IMR-90 (cell line): ENCODE measurements at regions not wholly inside any gene's neighbourhood (a gene's known extent, or its start where the extent isn't known, plus 50 kb on each side); places are given as distances from the start of the nearest gene placed in this dataset.

Experiments used
- ATAC-seq: fragments of 200-7000 bp; cut with Tn5 transposase; 2 replicates; pipeline ENCODE4 v1.9.1; 2020; ENCODE audit warnings: low read depth, mild to moderate bottlenecking, moderate library complexity
- BruUV-seq: library from RNA; stranded (reverse); fragments of 400-500 nt; replicated peaks from 2 replicates; lab custom pipeline; 2021; lab: Mats Ljungman, UMichigan
- CTCF ChIA-PET: fragments of 300-600 bp; formaldehyde crosslinking; extraction: SDS; loops from one replicate; lab custom pipeline; 2021; ENCODE audit warnings: antibody characterized with exemption; lab: Yijun Ruan, JAX
- POLR2A ChIA-PET: fragments of 300-600 bp; sonication (Branson Sonifier 250); formaldehyde crosslinking; loops from one replicate; lab custom pipeline; 2022; ENCODE audit warnings: antibody characterized with exemption; ENCODE audit not compliant: unreplicated experiment; lab: Charles Lee
- DNase-seq: peaks from one replicate; pipeline ENCODE4 v3.0.0; 2013
- H2AFZ ChIP-seq: replicated peaks from 2 replicates; pipeline ENCODE3; 2013; ENCODE audit warnings: low read length, mild to moderate bottlenecking; ENCODE audit not compliant: poor library complexity
- H2AK5ac ChIP-seq: 2 replicates; pipeline ENCODE4 v1.6.1; 2013; ENCODE audit warnings: low read depth, low read length, inconsistent platforms
- H2AK9ac ChIP-seq: replicated peaks from 2 replicates; pipeline ENCODE3; 2013; ENCODE audit warnings: mild to moderate bottlenecking, low read depth, low read length, moderate library complexity; ENCODE audit not compliant: poor library complexity
- H2BK120ac ChIP-seq: 2 replicates; pipeline ENCODE4 v1.6.1; 2013; ENCODE audit warnings: low read depth, low read length, inconsistent platforms
- H2BK15ac ChIP-seq: 3 replicates; pipeline ENCODE4 v1.6.1; 2013; ENCODE audit warnings: low read depth, low read length, inconsistent platforms
- H2BK20ac ChIP-seq: 2 replicates; pipeline ENCODE4 v1.6.1; 2013; ENCODE audit warnings: low read depth, mild to moderate bottlenecking, inconsistent platforms, low read length, moderate library complexity
- H2BK5ac ChIP-seq: 2 replicates; pipeline ENCODE4 v1.6.1; 2013; ENCODE audit warnings: mild to moderate bottlenecking, low read depth, low read length, inconsistent platforms; ENCODE audit not compliant: poor library complexity, severe bottlenecking
- H3K14ac ChIP-seq: replicated peaks from 2 replicates; pipeline ENCODE4 v1.6.1; 2013; ENCODE audit warnings: low read depth, low read length, inconsistent platforms
- H3K18ac ChIP-seq: 2 replicates; pipeline ENCODE4 v1.6.1; 2013; ENCODE audit warnings: low read depth, low read length, control low read depth
- H3K23ac ChIP-seq: 2 replicates; pipeline ENCODE4 v1.6.1; 2013; ENCODE audit warnings: low read depth, low read length, inconsistent platforms
- H3K27ac ChIP-seq: 2 replicates; pipeline ENCODE4 v1.5.1; 2013; ENCODE audit warnings: mild to moderate bottlenecking, control low read depth, low read length; ENCODE audit not compliant: insufficient read depth
- H3K27me3 ChIP-seq: 2 replicates; pipeline ENCODE4 v1.6.1; 2013; ENCODE audit warnings: low read length; ENCODE audit not compliant: control insufficient read depth, insufficient read depth
- H3K36me3 ChIP-seq: 2 replicates; pipeline ENCODE4 v1.6.1; 2013; ENCODE audit warnings: low read length, mixed read lengths; ENCODE audit not compliant: control insufficient read depth, insufficient read depth
- H3K4ac ChIP-seq: 2 replicates; pipeline ENCODE4 v1.6.1; 2013; ENCODE audit warnings: low read depth, low read length, inconsistent platforms
- H3K4me1 ChIP-seq: 2 replicates; pipeline ENCODE4 v1.6.1; 2013; ENCODE audit warnings: low read length, mixed read lengths; ENCODE audit not compliant: control insufficient read depth, insufficient read depth
- H3K4me2 ChIP-seq: 2 replicates; pipeline ENCODE4 v1.6.1; 2013; ENCODE audit warnings: low read depth, mild to moderate bottlenecking, control low read depth, low read length, moderate library complexity
- H3K4me3 ChIP-seq: 2 replicates; pipeline ENCODE4 v1.5.1; 2013; ENCODE audit warnings: low read depth, mild to moderate bottlenecking, control low read depth, low read length, moderate library complexity; ENCODE audit not compliant: insufficient read depth
- H3K56ac ChIP-seq: 2 replicates; pipeline ENCODE4 v1.6.1; 2013; ENCODE audit warnings: low read length, inconsistent platforms; ENCODE audit not compliant: insufficient read depth; ENCODE audit errors: extremely low read depth
- H3K79me1 ChIP-seq, 2 experiments: 2 replicates each; pipeline ENCODE4 v1.6.1; 2013; ENCODE audit warnings: low read length in 2 of 2, inconsistent platforms in 1 of 2, low read depth in 1 of 2
- H3K9ac ChIP-seq: 2 replicates; pipeline ENCODE4 v1.6.1; 2013; ENCODE audit warnings: low read depth, low read length, control low read depth
- H3K9me1 ChIP-seq: 2 replicates; pipeline ENCODE4 v1.6.1; 2013; ENCODE audit warnings: low read length, inconsistent platforms; ENCODE audit not compliant: insufficient read depth
- H3K9me3 ChIP-seq: 2 replicates; pipeline ENCODE4 v1.6.1; 2013; ENCODE audit warnings: low read length; ENCODE audit not compliant: control insufficient read depth, insufficient read depth
- H4K20me1 ChIP-seq: 2 replicates; pipeline ENCODE4 v1.6.1; 2013; ENCODE audit warnings: low read length, inconsistent platforms; ENCODE audit not compliant: insufficient read depth
- H4K5ac ChIP-seq: 2 replicates; pipeline ENCODE4 v1.6.1; 2013; ENCODE audit warnings: mild to moderate bottlenecking, low read depth, low read length, control low read depth
- H4K8ac ChIP-seq, 2 experiments: 2 replicates each; pipeline ENCODE4 v1.6.1; 2013; ENCODE audit warnings: low read depth in 2 of 2, low read length in 2 of 2, control low read depth in 1 of 2, inconsistent platforms in 1 of 2
- H4K91ac ChIP-seq: 2 replicates; pipeline ENCODE4 v1.6.1; 2013; ENCODE audit warnings: low read depth, low read length, inconsistent platforms; ENCODE audit not compliant: insufficient read depth
- BHLHE40 ChIP-seq: fragments of 150-350 bp; IDR thresholded peaks from 2 replicates; pipeline ENCODE4 v1.6.1; 2016; ENCODE audit warnings: mild to moderate bottlenecking, low read depth, low read length
- CEBPB ChIP-seq: IDR thresholded peaks from 2 replicates; pipeline ENCODE4 v1.6.1; 2012; ENCODE audit warnings: low read depth, low read length, improper control_type of control experiment
- CHD1 ChIP-seq: IDR thresholded peaks from 2 replicates; pipeline ENCODE4 v1.6.1; 2012; ENCODE audit warnings: low read depth, low read length, improper control_type of control experiment
- FOS ChIP-seq: fragments of 150-350 bp; IDR thresholded peaks from 2 replicates; pipeline ENCODE4 v1.6.1; 2016; ENCODE audit warnings: low read depth, low read length
- MAFK ChIP-seq: IDR thresholded peaks from 2 replicates; pipeline ENCODE4 v1.6.1; 2012; ENCODE audit warnings: low read depth, low read length, improper control_type of control experiment
- MAZ ChIP-seq: IDR thresholded peaks from 2 replicates; pipeline ENCODE4 v1.6.1; 2012; ENCODE audit warnings: low read depth, mild to moderate bottlenecking, low read length, improper control_type of control experiment, moderate library complexity, borderline replicate concordance
- MXI1 ChIP-seq: IDR thresholded peaks from 2 replicates; pipeline ENCODE4 v1.6.1; 2012; ENCODE audit warnings: low read depth, mild to moderate bottlenecking, low read length, moderate library complexity, borderline replicate concordance
- NFE2L2 ChIP-seq: fragments of 150-350 bp; IDR thresholded peaks from 2 replicates; pipeline ENCODE4 v1.6.1; 2016; ENCODE audit warnings: low read depth, mild to moderate bottlenecking, low read length
- RAD21 ChIP-seq: IDR thresholded peaks from 2 replicates; pipeline ENCODE4 v1.6.1; 2012; ENCODE audit warnings: low read length, improper control_type of control experiment
- RCOR1 ChIP-seq: IDR thresholded peaks from 2 replicates; pipeline ENCODE4 v1.6.1; 2012; ENCODE audit warnings: mild to moderate bottlenecking, low read length, improper control_type of control experiment; ENCODE audit not compliant: insufficient replicate concordance
- RFX5 ChIP-seq: IDR thresholded peaks from 2 replicates; pipeline ENCODE4 v1.8.0; 2012; ENCODE audit warnings: low read depth, mild to moderate bottlenecking, low read length, moderate library complexity
- WGBS, 2 experiments: methylation state at CpG; one replicate each; pipeline versions ENCODE4 v1.1.5 to v1.1.7; 2013; ENCODE audit warnings: missing lambda C conversion rate in 2 of 2; ENCODE audit not compliant: insufficient read length in 1 of 2; ENCODE audit errors: extremely low coverage in 2 of 2; 5-methylcytosine and 5-hydroxymethylcytosine counted together
- dilution Hi-C: fragments of 300-500 bp; cut with HindIII; formaldehyde crosslinking; loops from one replicate; pipeline ENCODE4 v1.14.3; 2018; ENCODE audit warnings: low sequenced_read_pairs; ENCODE audit not compliant: unreplicated experiment
- in situ Hi-C: fragments of 300-500 bp; cut with MboI; formaldehyde crosslinking; loops from 3 replicates; pipeline ENCODE4 v1.14.3; 2019; ENCODE audit warnings: low sequenced_read_pairs, inconsistent platforms, mixed read lengths
- intact Hi-C: fragments of 100-400 bp; cut with micrococcal nuclease; formaldehyde crosslinking; loops from 2 replicates; pipeline ENCODE4 v1.10.0; 2022
- TF ChIP-seq, protein P1 (sequence below): conservative IDR thresholded peaks from 2 replicates; pipeline ENCODE4 v1.5.1; 2012; ENCODE audit warnings: mild to moderate bottlenecking, low read depth, low read length, improper control_type of control experiment
- TF ChIP-seq, protein P2 (sequence below): fragments of 150-350 bp; IDR thresholded peaks from 2 replicates; pipeline ENCODE4 v1.6.1; 2017; ENCODE audit warnings: mild to moderate bottlenecking, antibody characterized with exemption, low read length, low read depth
- TF ChIP-seq, protein P3 (sequence below): fragments of 150-350 bp; IDR thresholded peaks from 2 replicates; pipeline ENCODE4 v1.6.1; 2016; ENCODE audit warnings: low read depth, mild to moderate bottlenecking, low read length, moderate library complexity, borderline replicate concordance

DNA sequence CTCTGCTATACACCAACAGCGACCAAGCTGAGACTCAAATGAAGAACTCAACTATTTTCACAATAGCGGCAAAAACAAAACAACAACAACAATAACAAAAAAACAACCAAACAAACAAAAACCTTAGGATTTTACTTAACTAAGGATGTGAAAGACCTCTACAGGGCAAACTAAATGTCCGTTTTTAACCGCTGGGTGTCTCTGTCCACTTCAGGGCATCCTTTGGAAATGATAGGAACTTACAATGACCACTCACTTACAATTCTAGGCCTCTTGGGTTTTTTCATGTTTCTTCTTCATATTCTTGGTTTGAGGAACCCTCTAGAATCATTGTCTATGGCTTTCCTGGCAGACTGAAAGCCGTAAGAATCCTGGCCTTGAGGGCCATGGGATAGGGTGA lies 134.0 kb upstream of the FAM78B start:
- no CpG with 5 or more reads among the region's 5 CpGs for WGBS, 2 experiments
- no peak overlapping the region for H3K23ac ChIP-seq
- H3K79me1 ChIP-seq = no peaks in the 10 kb centered on the region
- no peak overlapping the region for H3K56ac ChIP-seq
- TF ChIP-seq, protein P1, sequence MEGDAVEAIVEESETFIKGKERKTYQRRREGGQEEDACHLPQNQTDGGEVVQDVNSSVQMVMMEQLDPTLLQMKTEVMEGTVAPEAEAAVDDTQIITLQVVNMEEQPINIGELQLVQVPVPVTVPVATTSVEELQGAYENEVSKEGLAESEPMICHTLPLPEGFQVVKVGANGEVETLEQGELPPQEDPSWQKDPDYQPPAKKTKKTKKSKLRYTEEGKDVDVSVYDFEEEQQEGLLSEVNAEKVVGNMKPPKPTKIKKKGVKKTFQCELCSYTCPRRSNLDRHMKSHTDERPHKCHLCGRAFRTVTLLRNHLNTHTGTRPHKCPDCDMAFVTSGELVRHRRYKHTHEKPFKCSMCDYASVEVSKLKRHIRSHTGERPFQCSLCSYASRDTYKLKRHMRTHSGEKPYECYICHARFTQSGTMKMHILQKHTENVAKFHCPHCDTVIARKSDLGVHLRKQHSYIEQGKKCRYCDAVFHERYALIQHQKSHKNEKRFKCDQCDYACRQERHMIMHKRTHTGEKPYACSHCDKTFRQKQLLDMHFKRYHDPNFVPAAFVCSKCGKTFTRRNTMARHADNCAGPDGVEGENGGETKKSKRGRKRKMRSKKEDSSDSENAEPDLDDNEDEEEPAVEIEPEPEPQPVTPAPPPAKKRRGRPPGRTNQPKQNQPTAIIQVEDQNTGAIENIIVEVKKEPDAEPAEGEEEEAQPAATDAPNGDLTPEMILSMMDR = no peak
- TF ChIP-seq RAD21 (no peak), RFX5 (no peak), BHLHE40 (no peak), CEBPB (no peak), FOS (no peak), MAFK (no peak), MXI1 (no peak), MAZ (no peak), NFE2L2 (no peak), RCOR1 (no peak), CHD1 (no peak)
- TF ChIP-seq, protein P2, sequence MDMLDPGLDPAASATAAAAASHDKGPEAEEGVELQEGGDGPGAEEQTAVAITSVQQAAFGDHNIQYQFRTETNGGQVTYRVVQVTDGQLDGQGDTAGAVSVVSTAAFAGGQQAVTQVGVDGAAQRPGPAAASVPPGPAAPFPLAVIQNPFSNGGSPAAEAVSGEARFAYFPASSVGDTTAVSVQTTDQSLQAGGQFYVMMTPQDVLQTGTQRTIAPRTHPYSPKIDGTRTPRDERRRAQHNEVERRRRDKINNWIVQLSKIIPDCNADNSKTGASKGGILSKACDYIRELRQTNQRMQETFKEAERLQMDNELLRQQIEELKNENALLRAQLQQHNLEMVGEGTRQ = no peak
- TF ChIP-seq, protein P3, sequence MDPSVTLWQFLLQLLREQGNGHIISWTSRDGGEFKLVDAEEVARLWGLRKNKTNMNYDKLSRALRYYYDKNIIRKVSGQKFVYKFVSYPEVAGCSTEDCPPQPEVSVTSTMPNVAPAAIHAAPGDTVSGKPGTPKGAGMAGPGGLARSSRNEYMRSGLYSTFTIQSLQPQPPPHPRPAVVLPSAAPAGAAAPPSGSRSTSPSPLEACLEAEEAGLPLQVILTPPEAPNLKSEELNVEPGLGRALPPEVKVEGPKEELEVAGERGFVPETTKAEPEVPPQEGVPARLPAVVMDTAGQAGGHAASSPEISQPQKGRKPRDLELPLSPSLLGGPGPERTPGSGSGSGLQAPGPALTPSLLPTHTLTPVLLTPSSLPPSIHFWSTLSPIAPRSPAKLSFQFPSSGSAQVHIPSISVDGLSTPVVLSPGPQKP = no peak
- H3K4me2 ChIP-seq = no peak overlapping the region
- peaks cover 18% of the 10 kb centered on the region for H3K9me3 ChIP-seq
- H3K4ac ChIP-seq = no peak overlapping the region
- no peaks in the 10 kb centered on the region for H3K27me3 ChIP-seq
- ChIA-PET CTCF (no interaction called here), POLR2A (no interaction called here)
- H2BK15ac ChIP-seq = no peak overlapping the region
- H2AFZ ChIP-seq = no peak overlapping the region
- no peak overlapping the region for H4K91ac ChIP-seq
- H2BK20ac ChIP-seq = no peak overlapping the region
- no peak overlapping the region for H2BK120ac ChIP-seq
- no peak overlapping the region for H3K9ac ChIP-seq
- DNase-seq = no peak
- H3K27ac ChIP-seq = no peak overlapping the region
- H4K8ac ChIP-seq = no peak overlapping the region
- H3K9me1 ChIP-seq = no peaks in the 10 kb centered on the region
- no peaks in the 10 kb centered on the region for H3K36me3 ChIP-seq
- no peak overlapping the region for H2BK5ac ChIP-seq
- ATAC-seq = no peak
- no peak overlapping the region for H3K14ac ChIP-seq
- no peaks in the 10 kb centered on the region for H3K4me1 ChIP-seq
- H2AK9ac ChIP-seq = no peak overlapping the region
- no peak overlapping the region for H3K18ac ChIP-seq
- BruUV-seq = no TSS peak
- no peaks in the 10 kb centered on the region for H4K20me1 ChIP-seq
- H4K5ac ChIP-seq = no peak overlapping the region
- intact Hi-C loops (no loop called here), in situ Hi-C loops (no loop called here), dilution Hi-C loops (no loop called here)
- no peak overlapping the region for H3K4me3 ChIP-seq
- no peak overlapping the region for H2AK5ac ChIP-seq
